HEK293 (cell line): ENCODE measurements at regions not wholly inside any gene's neighbourhood (a gene's known extent, or its start where the extent isn't known, plus 50 kb on each side); places are given as distances from the start of the nearest gene placed in this dataset.

ENCODE experiments used
- ZNF48 ChIP-seq: fragments of 450-650 bp; formaldehyde crosslinking; IDR thresholded peaks from 2 replicates; pipeline ENCODE4 v1.5.1; 2016; ENCODE audit warnings: missing biosample characterization, missing genetic modification characterization
- TF ChIP-seq, protein P1 (sequence below): fragments of 450-650 bp; formaldehyde crosslinking; IDR thresholded peaks from 2 replicates; pipeline ENCODE4 v1.5.1; 2016; ENCODE audit warnings: missing biosample characterization, missing genetic modification characterization
- TF ChIP-seq, protein P2 (sequence below): fragments of 450-650 bp; formaldehyde crosslinking; IDR thresholded peaks from 2 replicates; pipeline ENCODE4 v1.5.1; 2017; ENCODE audit warnings: missing biosample characterization, missing genetic modification characterization

DNA sequence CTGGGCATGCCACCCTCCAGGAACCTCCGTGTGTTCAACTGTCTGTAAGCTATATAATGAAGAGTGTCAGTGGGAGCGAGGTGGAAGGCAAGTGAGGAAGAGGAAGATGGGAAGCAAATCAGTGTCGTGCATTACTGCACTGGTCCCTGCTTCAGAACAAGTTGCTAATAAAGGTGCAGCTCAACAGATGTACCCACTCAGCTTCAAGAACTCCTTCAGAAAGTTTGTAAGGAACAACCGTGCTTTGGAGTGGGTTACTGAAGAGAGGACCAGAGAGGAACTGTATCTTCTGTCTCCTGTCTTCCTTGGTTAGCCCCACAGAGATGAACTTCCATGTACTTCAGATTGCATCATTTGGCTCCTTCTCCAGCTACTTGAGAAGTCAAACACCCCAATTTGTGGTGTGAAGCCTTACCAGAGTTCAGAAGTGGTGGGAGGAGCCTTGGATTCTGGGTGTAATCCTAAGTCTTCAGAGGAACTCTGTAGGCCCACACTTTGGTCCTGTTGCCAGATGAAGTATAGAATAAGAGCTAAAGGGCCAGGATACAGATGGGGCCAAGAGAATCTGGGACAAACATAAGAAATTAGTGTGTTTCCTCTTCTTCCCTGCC is 290.5 kb upstream of the PROX1 start:
- TF ChIP-seq, protein P1, sequence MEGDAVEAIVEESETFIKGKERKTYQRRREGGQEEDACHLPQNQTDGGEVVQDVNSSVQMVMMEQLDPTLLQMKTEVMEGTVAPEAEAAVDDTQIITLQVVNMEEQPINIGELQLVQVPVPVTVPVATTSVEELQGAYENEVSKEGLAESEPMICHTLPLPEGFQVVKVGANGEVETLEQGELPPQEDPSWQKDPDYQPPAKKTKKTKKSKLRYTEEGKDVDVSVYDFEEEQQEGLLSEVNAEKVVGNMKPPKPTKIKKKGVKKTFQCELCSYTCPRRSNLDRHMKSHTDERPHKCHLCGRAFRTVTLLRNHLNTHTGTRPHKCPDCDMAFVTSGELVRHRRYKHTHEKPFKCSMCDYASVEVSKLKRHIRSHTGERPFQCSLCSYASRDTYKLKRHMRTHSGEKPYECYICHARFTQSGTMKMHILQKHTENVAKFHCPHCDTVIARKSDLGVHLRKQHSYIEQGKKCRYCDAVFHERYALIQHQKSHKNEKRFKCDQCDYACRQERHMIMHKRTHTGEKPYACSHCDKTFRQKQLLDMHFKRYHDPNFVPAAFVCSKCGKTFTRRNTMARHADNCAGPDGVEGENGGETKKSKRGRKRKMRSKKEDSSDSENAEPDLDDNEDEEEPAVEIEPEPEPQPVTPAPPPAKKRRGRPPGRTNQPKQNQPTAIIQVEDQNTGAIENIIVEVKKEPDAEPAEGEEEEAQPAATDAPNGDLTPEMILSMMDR (tag by site-specific recombination): no peak
- no peak for TF ChIP-seq ZNF48 (tag by site-specific recombination)
- TF ChIP-seq, protein P2, sequence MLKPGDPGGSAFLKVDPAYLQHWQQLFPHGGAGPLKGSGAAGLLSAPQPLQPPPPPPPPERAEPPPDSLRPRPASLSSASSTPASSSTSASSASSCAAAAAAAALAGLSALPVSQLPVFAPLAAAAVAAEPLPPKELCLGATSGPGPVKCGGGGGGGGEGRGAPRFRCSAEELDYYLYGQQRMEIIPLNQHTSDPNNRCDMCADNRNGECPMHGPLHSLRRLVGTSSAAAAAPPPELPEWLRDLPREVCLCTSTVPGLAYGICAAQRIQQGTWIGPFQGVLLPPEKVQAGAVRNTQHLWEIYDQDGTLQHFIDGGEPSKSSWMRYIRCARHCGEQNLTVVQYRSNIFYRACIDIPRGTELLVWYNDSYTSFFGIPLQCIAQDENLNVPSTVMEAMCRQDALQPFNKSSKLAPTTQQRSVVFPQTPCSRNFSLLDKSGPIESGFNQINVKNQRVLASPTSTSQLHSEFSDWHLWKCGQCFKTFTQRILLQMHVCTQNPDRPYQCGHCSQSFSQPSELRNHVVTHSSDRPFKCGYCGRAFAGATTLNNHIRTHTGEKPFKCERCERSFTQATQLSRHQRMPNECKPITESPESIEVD (tag by site-specific recombination): no peak
